ENCODE measurements at regions not wholly inside any gene's neighbourhood (a gene's known extent, or its start where the extent isn't known, plus 50 kb on each side); places are given as distances from the start of the nearest gene placed in this dataset.
"Not testable (repeated sequence)": the region's sequence is repeated elsewhere in the genome, so short reads cannot be mapped to it uniquely, and the experiment has no call there.

DNA sequence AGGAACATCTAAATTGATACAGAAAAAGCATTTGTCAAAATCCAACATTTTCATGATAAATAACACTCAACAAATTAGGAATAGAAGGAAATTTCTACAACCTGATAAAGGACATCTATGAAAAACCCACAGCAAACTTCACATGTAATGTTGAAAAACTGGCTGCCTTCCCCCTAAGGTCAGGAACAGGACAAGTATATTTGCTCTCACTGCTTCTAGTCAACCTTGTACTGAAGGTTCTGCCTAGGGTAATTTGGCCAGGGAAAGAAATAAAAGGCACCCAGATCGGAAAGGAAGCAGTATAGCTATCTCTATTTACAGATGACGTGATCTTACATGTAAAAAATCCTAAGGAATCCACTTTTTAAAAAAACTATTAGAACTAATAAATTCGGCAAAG lies 97.1 kb upstream of the USP9X start:
- no peak overlapping the region for H3K4me3 ChIP-seq (ENCODE audit: low read depth, low read length)
- no peak for TF ChIP-seq MYC (IDR thresholded peaks at IDR 0.05; ENCODE audit: low read depth, low read length)
- no peak for TF ChIP-seq POLR2A (IDR thresholded peaks at IDR 0.05; ENCODE audit: extremely low read depth, insufficient read length)
- TF ChIP-seq MAX (IDR thresholded peaks at IDR 0.05; ENCODE audit: low read depth, low read length) = no peak
- TF ChIP-seq, protein P1, sequence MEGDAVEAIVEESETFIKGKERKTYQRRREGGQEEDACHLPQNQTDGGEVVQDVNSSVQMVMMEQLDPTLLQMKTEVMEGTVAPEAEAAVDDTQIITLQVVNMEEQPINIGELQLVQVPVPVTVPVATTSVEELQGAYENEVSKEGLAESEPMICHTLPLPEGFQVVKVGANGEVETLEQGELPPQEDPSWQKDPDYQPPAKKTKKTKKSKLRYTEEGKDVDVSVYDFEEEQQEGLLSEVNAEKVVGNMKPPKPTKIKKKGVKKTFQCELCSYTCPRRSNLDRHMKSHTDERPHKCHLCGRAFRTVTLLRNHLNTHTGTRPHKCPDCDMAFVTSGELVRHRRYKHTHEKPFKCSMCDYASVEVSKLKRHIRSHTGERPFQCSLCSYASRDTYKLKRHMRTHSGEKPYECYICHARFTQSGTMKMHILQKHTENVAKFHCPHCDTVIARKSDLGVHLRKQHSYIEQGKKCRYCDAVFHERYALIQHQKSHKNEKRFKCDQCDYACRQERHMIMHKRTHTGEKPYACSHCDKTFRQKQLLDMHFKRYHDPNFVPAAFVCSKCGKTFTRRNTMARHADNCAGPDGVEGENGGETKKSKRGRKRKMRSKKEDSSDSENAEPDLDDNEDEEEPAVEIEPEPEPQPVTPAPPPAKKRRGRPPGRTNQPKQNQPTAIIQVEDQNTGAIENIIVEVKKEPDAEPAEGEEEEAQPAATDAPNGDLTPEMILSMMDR (IDR thresholded peaks at IDR 0.05; ENCODE audit: low read depth, low read length) = no peak
- DNase-seq (ENCODE audit: low read depth) = no peak

- not testable (repeated sequence) for H3K4me3 ChIP-seq (ENCODE audit: low read depth, low read length); DNase-seq (ENCODE audit: low read depth)
These were observed 91.8 kb upstream of the USP9X start for GRCh38 chrX:40993395-40993794.

DNA sequence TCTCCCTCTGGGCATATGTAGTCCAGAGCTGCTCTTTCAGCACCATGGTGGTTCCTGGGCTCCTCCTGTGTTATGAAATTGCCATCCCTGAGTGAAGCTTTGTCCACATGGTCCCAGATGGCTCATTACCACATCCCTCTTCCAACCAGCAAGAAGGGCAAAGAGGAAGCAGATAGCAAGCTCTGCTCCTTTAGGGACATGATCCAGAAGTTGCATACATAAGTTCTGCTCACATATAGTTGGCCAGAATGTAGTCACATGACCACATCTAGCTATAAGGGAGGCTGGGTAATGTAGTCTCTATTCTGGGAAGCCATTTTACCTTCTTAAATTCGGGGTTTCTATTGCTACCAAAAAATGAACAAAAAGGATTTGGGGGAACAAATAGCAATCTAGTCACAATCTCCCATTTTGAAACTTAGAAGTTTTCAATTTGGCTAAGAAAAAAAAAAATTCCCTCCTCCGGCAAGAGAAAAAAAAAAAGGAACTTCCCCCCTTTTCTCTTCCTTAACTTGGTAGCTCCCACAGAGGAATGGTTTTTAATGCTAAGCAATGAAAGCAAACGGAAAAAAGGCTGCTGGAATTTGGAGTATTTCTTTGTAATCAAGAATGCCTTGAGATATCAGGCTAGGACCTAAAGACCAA lies 88.2 kb upstream of the USP9X start:
- peak; percentile 93 for DNase-seq (ENCODE audit: low read depth)
- peak overlapping the region; percentile 38 for H3K4me3 ChIP-seq (ENCODE audit: low read depth, low read length)
- peak; percentile 26; the same call in 1 of the 2 replicates for TF ChIP-seq MYC (IDR thresholded peaks at IDR 0.05; ENCODE audit: low read depth, low read length)
- TF ChIP-seq, protein P1 (IDR thresholded peaks at IDR 0.05; ENCODE audit: low read depth, low read length) = no peak
- peak; percentile 38; the same call in 1 of the 2 replicates for TF ChIP-seq MAX (IDR thresholded peaks at IDR 0.05; ENCODE audit: low read depth, low read length)
- no peak for TF ChIP-seq POLR2A (IDR thresholded peaks at IDR 0.05; ENCODE audit: extremely low read depth, insufficient read length)

DNA sequence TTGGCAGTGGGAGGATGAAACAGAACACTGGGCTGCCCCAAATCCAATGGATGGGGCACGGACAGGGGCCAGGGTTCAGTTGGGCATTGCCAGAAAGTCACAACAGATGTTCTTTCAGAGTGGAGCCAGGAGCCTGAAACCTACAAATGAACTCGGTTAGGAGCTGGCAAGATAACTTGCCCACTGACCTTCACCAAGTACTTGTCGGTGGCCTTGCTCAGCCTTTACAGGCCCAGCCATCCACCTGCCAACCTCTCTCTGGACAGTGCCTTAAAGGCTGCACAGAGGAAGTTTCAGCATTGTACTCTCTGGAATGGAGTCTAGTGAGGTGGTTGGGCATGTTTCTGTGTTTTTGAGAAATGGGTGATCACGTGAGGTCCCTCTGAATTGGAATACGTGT lies 87.1 kb upstream of the USP9X start:
- DNase-seq (ENCODE audit: low read depth) = no peak
- H3K4me3 ChIP-seq (ENCODE audit: low read depth, low read length) = no peak overlapping the region
- TF ChIP-seq, protein P1 (IDR thresholded peaks at IDR 0.05; ENCODE audit: low read depth, low read length) = no peak
- TF ChIP-seq MAX (IDR thresholded peaks at IDR 0.05; ENCODE audit: low read depth, low read length) (no peak), POLR2A (IDR thresholded peaks at IDR 0.05; ENCODE audit: extremely low read depth, insufficient read length) (no peak), MYC (IDR thresholded peaks at IDR 0.05; ENCODE audit: low read depth, low read length) (no peak)

DNA sequence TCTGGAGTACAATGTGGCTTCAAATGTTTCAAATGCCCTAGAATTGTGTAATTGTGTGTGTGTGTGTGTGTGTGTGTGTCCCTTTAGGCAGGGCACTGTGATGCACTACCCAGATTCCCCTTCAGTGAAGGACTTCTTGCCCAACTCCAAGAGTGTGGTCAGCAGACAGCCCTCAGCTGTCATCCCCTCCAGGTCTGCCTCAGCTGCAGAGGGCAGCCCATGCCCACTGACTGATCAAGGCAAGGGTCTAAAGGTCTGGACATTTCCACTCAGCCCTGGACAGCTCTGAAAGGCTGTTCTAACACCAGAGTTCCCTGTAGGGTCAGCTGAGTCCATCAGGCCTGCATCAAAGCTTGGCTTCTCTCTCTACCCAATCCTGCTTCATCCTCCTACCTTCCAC lies 83.9 kb upstream of the USP9X start:
- TF ChIP-seq, protein P1 (IDR thresholded peaks at IDR 0.05; ENCODE audit: low read depth, low read length) = no peak
- TF ChIP-seq MAX (IDR thresholded peaks at IDR 0.05; ENCODE audit: low read depth, low read length) (no peak), MYC (IDR thresholded peaks at IDR 0.05; ENCODE audit: low read depth, low read length) (no peak), POLR2A (IDR thresholded peaks at IDR 0.05; ENCODE audit: extremely low read depth, insufficient read length) (no peak)
- no peak for DNase-seq (ENCODE audit: low read depth)
- no peak overlapping the region for H3K4me3 ChIP-seq (ENCODE audit: low read depth, low read length)

GRCh38 chrX:41002026-41002425 lies 83.2 kb upstream of the USP9X start:
- TF ChIP-seq MAX (IDR thresholded peaks at IDR 0.05; ENCODE audit: low read depth, low read length) = no peak
- TF ChIP-seq, protein P1 (IDR thresholded peaks at IDR 0.05; ENCODE audit: low read depth, low read length) = no peak
- TF ChIP-seq POLR2A (IDR thresholded peaks at IDR 0.05; ENCODE audit: extremely low read depth, insufficient read length) = no peak
- TF ChIP-seq MYC (IDR thresholded peaks at IDR 0.05; ENCODE audit: low read depth, low read length) = no peak
- H3K4me3 ChIP-seq (ENCODE audit: low read depth, low read length) = no peak overlapping the region
- no peak for DNase-seq (ENCODE audit: low read depth)

Measured in NB4 (cell line).